Retinal pigment epithelial cell (primary cell): ENCODE measurements at regions not wholly inside any gene's neighbourhood (a gene's known extent, or its start where the extent isn't known, plus 50 kb on each side); places are given as distances from the start of the nearest gene placed in this dataset.

Experiments used
- DNase-seq: peaks from one replicate; pipeline ENCODE4 v3.0.0-alpha.2; 2010; ENCODE audit warnings: low read depth
- H3K4me3 ChIP-seq: 2 replicates; pipeline ENCODE4 v1.5.1; 2011; ENCODE audit warnings: mild to moderate bottlenecking, low read length, control low read depth, moderate library complexity
- CTCF ChIP-seq: conservative IDR thresholded peaks from 2 replicates; pipeline ENCODE4 v1.5.1; 2011; ENCODE audit warnings: low read depth, low read length, control low read depth, inconsistent platforms

- no peak for TF ChIP-seq CTCF
- no peak overlapping the region for H3K4me3 ChIP-seq
Observed at GRCh38 chr2:118611691-118612090, 235.8 kb downstream of the EN1 start.

GRCh38 chr2:118609138-118609537 is 238.3 kb downstream of the EN1 start:
- DNase-seq: peak; percentile 27
- H3K4me3 ChIP-seq: no peak overlapping the region
- no peak for TF ChIP-seq CTCF

More at GRCh38 chr2:118611691-118612090, 235.8 kb downstream of the EN1 start:
- no peak for DNase-seq

- TF ChIP-seq CTCF: no peak
- no peak overlapping the region for H3K4me3 ChIP-seq
- no peak for DNase-seq
Observed at GRCh38 chr2:118607641-118608040, 239.8 kb downstream of the EN1 start.

GRCh38 chr2:118604811-118605210 is 242.6 kb downstream of the EN1 start:
- peak; percentile 22 for DNase-seq
- no peak for TF ChIP-seq CTCF
- no peak overlapping the region for H3K4me3 ChIP-seq

- H3K4me3 ChIP-seq: no peak overlapping the region
- TF ChIP-seq CTCF: no peak
- DNase-seq: no peak
Observed at GRCh38 chr2:118604371-118604770, 243.1 kb downstream of the EN1 start.

GRCh38 chr2:118599141-118599540 is 248.3 kb downstream of the EN1 start:
- TF ChIP-seq CTCF: no peak
- DNase-seq: no peak
- no peak overlapping the region for H3K4me3 ChIP-seq

- no peak for TF ChIP-seq CTCF
- no peak overlapping the region for H3K4me3 ChIP-seq
- no peak for DNase-seq
Observed at GRCh38 chr2:118596620-118597019, 250.8 kb downstream of the EN1 start.
